Activated CD4-positive, alpha-beta T cell treated with anti-CD3 and anti-CD28 coated beads for 48 hours (primary cell): ENCODE measurements at regions not wholly inside any gene's neighbourhood (a gene's known extent, or its start where the extent isn't known, plus 50 kb on each side); places are given as distances from the start of the nearest gene placed in this dataset.

Experiments
- DNase-seq: peaks from one replicate; pipeline ENCODE4 v3.0.0-alpha.2; 2020

DNA sequence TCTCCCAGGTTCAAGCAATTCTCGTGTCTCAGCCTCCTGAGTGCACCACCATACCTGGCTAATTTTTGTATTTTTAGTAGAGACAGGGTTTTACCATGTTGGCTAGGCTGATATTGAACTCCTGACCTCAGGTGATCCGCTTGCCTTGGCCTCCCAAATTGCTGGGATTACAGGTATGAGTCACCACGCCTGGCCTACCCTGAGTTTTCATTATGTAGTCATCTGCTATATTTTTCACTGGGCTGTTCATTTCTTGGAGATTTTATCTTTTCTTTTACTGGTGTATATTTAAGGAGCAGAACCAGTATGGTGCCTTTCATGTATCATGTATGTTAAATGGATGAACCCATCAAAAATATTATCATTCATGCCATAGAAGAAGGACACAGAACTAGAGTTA is 377.0 kb upstream of the ACTBL2 start:
- DNase-seq = no peak

DNA sequence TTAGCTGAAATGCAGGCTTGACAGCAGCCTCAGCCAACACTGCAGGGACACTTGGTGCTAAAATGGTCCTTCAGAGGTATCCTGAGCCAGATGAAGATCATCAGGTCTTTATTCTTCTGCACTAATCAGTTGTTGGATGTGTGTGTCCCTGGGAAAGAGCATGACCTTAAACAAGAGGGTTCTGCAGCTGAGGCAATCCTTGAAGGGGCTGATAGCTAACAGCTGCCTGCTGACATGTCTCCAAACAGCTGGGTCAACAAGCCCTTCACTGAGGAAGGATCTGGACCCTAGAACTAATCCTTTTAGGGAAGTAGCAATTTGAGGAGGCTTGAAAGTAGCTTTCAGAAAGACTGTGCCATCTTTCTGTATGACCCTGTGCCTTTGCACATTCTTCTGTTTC is 376.3 kb upstream of the ACTBL2 start:
- no peak for DNase-seq

DNA sequence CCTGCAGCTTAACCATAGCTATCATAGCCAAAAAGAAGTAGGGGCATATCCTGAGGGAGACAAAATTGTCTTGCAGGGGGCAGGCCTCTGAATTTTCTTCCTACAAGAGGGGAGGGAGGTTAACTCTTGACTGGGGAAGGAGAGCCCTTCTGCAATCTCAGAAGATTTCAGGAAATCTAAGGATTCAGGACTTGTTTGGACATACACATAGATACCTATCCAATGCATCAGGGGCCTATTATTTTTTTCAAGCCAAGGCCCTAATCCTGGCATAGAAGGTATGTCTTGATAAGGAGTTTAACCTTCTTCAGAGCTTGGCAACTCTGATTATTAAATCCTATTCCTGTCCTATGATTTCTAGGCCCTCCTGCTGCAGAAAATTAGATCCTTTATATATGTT is 375.1 kb upstream of the ACTBL2 start:
- no peak for DNase-seq

DNA sequence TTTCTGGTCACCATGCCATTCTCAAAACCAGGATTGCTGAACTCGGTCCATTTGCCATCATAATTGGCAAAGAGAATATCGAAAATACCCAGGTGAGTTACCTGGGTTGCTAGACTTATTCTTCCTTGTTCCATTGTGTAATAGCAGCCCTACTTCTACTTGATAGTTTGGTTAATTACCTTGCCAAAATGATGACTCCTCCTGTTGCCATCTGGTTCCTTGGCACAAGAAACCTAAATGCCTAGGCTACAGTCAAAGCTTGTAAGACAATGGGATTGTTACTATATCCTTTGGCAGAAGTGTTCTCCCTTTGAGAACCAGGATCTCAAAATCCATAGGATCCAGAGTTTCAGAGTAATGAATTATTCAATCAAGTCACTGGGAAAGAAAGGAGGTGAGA is 373.2 kb upstream of the ACTBL2 start:
- DNase-seq = no peak

DNA sequence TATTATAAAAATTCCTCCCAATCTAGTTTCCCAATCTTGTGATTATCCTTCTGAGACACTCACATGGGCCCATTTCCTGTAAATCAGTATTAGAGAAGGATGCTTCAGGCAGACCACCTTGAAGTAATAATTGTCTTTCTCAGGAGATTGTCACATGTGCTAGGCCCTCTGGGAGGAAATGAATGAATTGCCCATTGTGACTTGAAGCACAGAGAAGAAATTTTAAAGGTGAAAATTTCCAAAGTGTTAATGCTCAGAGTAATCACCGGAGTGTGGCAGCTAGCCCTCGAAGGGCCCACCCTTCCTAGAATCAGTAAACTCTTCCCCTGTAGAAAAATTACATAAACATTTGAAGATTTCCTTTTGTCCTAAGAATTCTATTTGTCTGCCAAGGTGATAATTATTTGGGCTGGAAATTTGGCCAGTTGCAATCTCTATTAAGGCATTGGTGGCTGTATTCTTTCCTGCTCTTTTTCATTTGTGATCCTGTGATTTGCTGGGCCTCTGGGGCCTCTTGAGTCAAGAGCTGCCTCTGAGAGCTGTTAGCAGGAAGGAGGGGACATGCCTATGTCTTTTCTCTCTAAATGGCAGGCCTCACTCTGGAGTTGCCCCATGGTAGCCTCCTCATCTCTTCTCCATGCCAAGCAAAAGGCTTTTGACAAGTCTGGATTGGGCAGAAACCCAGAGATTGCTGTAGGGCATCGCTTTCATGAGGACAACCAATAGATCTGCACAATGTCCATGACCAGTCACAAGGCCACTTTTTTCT is 371.5 kb upstream of the ACTBL2 start:
- DNase-seq = no peak

DNA sequence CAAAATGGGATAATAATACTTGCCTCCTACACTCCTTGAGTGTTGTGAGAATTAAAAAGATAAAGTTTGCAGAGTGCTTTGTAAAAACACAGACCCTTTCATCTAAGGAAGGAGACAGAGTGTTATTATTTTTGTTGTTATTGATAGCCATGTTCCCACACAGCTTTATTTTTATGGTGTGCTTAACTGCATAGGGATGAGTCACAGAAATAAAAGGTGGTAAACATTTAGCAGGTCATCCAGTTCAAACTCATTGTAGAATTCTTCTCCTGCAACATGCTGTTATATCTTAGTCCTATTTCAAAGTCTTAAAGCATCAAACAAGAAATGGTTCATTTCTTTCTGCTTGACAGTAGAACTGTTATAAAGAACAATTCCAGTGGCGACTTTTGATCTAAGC is 367.5 kb upstream of the ACTBL2 start:
- no peak for DNase-seq

DNA sequence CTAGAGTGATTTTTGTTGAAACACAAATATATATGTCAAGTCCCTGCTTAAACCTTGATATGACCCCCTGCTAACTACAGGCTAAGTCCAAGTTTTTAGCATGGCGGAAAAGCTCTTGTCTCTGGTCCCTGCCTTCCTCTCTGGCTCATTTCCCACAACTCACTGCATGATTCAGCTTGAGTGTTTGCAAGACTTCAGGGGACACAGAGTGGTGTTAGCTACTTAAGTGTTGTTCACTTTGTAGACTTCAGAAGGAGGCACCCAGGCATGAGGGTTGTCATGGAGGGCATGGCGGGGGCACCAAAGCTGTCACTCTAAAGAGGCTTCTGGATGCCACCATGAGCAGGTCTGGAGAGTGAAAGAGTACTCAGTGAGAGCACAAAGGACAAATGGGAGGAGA is 362.4 kb upstream of the ACTBL2 start:
- no peak for DNase-seq

DNA sequence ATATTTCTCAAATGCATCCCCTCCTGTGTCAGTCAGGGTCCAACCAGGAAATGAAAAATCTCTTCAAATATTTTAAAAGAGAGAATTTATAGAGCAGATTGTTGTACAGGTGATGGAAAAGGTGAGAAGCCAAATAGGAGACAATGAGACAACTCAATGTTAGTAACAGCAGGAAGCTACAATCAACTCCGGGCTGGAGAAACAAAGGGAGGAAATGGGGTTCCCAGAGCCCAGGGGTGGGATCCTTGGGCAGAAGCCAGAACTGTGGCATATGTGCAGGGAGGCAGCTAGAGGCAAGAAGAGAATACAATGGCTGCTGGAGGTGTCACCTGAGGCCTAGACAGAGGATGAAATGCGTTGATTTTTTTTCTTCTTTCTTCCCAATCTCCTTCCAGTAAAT is 361.8 kb upstream of the ACTBL2 start:
- DNase-seq = no peak

DNA sequence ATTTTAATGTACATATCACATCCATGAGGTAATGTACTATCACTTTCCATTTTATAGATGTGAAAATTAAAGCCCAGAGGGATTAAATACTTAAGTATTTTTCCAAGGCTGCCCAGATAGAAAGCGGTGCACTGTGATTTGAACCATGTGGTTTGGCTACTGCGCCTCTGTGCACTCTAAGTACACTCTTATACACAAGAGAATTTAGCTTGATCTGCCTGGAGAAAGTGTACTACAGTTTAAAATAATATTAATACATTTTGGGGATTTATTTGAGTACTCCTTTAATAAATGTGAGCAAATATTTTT is 360.4 kb upstream of the ACTBL2 start:
- DNase-seq = no peak

DNA sequence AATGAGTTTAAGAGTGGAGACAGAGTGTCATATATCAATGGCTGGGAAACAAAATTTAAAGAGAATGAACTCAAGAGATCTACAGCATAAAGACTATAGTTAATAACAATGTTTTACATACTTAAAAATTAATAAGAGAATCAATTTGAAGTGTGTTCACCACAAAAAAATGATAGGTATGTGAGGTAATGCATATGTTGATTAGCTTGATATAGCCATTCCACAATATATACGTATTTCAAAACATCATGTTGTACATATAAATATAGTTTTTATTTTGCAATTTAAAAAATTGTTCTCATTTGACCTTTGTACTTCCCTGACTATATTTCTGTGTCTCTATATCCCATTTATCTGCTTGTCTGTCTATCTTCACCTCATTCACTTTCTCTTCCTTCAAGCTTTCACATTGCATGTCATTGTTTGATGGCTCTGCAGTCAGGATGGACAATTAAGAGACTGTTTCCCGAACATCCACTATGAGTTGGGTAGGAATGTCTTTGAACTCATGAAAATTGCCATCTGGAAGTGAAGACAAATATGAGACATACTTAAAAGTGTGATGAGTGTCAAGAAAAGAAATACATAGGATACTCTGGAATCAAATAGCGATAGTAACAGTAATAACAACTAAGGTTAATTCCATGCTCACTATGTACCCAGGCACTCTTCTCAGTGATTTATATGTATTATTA is 359.9 kb upstream of the ACTBL2 start:
- DNase-seq = no peak

DNA sequence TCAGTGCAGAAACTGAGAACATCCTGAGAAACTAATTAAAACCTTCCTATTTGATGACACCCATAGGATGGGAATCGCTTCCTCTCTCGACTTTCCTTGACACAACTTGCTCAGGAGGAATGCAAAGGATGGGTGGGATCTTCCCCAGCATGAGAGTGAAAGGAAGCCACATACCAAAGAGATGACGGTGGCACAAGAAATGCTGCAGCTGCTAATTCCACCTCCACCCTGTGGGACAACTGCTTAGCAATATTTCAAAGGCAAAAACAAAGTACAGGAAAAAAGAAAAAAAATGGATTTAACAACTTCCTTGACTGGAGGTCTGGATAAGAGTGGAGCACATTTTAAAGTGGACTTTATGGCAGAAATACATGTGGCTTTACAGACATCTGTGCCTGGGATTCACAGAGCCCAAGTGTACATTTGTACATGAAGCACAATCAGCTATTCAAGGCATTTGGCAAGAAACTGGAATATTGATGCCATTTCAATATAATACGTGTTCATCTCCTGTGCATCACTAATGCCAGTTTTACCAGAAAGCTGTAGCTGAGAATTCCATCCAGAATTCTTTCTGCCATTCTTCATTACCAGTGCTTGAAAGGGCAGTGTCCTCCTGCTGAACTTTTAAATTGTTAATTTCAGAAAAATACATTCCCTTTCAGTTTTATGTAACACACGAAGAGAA is 359.2 kb upstream of the ACTBL2 start:
- DNase-seq = no peak

DNA sequence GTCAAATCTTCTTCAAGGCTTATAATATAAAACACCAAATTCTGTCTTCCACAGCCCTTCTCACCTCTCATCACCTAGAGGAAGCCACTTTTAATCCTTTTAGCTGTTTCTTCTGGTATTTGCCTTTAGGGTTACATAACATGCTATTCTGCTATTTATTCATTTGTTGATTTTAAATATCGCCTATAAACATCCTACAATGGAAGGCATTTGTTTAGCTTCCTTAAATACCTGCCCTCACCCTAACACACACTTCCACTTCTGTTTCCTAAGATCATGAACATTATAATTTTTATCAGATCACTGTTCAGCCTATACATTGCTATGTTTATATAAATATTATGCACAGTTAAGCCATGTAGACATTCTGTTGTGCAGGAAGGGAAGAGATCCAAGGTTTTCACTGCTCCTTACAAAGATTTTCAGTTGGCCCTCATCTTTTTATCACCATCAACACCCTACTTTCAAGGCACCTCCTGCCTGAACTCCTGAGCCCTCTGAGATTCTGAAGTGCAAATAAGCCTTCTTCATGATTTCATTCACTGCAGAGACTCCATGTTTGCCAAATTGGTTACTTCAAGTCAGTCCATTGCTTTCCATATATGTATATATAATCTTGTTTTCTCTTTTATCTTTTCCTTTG is 356.9 kb upstream of the ACTBL2 start:
- no peak for DNase-seq

DNA sequence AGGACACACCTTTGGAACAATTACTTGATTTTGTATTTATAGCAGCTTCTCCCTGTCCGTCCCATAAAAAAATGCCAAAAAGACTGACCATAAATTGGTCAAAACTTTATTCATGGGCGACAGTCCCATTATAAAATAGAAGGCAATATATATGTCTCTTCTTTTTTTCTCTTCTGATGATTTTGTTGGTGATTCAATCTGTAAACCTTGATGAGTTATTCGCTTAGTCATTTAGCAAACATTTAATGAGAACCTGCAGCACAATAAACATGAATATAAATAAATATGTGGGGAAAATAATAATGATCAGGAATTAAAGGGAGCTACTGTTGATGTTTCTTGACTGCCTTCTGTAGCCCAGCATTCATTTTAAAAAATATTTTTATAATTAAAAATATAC is 356.4 kb upstream of the ACTBL2 start:
- no peak for DNase-seq

DNA sequence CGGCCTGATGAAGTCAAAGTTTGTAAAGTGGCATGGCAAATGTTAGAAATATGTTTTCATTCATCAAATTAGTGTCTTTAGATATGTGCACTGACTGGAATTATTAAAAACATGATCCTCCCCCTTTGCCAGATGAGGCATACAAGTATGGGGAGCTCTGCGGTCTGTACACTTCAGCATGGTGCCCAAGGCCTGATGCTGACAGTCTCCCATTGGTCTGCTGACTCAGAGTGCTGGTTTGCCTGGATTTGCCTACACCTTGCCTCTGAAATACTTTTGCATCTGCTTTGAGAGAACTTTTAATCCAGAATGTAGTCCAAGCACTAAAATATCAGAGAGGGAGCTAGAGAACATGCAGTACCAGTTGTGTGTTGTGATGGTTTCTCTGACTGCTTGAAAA is 354.3 kb upstream of the ACTBL2 start:
- DNase-seq = no peak

DNA sequence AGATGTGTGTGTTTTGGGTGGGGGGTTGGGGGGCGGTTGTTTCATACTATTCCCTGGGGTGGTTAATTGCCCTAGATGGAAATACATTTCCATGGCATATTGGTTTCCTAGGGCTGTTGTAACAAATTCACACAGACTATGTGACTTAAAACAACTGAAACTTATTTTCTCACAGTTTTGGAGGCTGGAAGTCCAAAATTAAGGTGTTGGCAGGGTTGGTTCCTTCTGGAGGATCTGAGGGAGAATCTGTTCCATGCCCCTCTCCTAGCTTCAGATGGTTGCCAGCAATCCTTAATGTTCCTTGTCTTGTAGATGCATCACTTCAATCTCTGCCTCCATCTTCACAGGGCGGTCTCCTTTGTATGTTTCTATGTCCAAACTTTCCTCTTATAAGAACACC is 353.7 kb upstream of the ACTBL2 start:
- no peak for DNase-seq

DNA sequence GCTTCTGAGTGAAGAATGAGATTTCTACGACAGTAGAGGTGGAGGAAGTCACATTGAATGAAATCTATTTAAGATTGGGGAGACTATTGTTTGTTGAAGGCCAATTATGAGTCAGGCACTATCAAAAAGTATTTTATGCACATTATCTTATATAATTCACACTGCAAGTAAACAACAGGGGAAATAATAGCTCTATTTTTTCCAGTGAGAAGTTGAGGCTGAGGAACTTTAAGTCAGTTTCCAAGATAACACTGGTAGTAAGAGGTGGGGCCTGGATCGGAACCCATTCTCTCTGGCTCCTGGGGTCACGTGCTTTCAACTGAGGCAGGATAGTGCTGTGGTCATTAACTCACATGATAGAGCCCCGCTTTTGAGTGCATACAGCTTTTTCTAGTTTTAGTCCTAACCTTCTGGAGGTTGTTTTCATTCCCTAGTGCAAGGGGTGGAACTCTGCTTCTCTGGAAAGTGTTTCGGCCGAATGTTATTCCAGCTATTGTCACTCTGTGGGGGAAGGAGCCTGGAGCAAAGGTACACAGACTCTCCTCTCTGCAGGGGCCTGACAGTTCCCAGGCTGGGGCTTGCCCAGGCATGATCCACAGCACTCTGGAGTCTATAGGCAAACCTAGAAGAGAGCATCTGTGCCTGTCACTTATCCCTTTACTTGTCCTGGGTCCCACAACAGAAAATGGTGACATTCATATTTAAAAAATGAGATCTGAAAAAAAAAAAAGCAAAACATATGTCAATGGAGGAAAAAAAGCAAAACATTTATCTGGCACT is 352.4 kb upstream of the ACTBL2 start:
- no peak for DNase-seq

DNA sequence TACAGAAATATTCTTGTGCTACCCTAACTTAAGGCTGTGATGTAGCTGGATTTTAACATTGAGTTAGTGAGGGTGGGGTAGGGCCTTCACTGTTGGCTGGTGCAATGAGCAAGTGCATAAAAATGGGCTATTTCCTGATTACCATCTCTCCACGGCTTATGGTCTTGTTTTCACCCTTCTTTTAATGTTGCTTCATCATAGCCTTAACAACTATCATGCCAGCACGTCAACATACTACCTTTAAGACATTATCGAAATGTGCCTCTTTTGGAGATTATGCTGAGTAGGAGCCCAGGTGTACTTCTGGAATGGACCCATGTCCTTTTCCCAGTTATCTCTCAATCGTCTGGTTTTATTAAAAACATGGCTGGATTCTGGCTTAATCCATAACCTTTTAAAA is 350.9 kb upstream of the ACTBL2 start:
- no peak for DNase-seq

DNA sequence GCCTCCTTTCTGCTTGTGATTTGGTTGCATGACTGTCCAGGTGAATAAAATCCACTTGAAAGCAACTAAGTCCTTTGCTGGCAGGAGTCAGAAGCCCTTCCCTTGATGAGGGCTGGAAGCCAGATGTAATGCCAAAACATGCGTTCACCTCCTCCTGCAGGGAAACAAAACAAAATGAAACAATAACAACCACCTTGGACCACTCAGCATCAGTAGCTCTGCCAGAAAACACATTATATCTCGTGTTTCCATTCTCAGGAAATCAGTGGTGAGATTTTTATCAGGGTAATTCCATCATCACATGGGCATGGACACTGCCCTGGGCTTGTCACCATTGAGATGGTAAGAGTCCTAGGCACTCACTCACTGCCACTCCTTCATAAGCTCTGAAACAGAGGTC is 350.3 kb upstream of the ACTBL2 start:
- no peak for DNase-seq

DNA sequence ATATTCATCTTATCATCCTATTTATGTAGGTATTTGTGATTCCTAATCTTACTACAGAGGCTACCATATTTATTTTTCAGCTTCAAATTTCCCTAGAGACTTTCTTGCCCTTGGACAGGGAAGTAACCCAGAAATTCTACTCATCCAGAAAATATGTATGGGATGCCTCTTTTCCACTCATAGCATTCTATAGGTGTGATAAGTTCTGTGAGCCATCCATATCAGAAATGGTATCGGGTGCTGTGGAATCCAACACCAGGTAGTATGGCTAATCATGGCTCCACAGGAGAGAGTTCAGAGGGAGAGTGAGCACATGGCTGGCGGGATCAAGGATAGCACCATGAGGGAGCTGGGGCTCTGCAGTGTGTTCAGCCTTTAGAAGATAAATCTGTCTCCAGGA is 349.3 kb upstream of the ACTBL2 start:
- DNase-seq = no peak

DNA sequence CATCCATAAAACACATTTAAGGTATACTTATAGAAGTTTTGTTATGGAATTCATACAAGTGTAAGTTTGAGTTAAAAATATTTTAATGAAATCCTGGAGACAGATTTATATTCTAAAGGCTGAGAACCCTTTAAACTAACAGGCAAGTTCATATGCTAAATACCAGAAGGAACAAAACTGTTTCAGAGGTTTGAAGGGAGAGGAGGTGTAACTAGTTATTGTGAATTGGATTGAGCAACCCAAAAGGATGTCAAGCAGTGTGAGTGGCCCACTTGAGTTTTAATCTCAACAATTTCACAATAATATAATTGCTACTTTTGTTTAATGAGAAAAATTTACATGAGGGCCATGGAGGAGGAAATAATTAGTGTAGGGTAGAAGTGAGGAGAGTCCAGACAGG is 348.5 kb upstream of the ACTBL2 start:
- DNase-seq = no peak

DNA sequence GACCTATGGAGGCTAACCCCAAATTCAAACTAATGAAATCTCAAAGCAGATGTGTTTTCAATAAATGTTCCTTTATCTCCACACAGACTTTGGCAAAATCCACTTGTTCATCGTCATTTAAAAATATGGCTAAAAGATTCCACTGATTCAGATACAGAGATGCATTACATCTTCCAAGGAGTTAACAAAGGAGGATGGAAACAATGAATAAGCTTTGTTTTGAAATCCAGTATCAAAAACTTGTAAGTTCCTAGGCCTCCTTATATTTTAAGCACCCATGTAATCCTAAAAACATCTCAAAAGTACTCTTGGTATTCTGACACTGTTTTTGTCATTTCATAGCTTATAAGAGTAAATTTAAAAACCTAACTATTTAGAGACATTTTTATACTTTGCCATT is 345.6 kb upstream of the ACTBL2 start:
- no peak for DNase-seq

DNA sequence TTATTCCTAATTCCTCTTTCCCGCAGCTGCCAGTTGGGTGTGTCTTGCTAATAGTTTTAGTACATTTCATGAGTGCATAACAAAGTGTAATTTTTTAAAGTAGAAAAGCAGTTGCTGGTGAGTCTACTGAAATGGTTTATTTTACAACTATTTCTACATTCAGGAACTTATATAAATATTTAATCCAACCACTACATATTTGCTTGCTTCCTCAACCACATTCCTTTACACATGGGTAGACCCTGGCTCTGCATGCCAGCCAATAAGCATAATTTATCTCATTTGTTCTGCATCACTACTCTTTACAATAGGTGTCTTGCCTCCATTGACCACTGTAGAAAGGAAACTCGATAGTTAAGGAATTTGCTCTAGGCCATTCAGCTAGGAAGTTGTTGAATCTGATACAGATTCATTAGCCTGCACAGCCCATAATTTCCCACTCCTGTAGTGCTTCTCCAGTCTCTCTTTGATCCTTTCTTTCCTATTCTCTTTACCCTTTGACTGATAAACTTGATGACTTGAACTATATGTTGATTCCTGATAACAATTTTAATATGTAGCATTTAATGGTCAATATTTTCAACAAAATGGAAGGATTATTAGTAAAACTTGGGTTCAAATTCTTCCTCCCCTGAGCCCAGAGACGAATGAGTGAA is 342.5 kb upstream of the ACTBL2 start:
- DNase-seq = no peak

DNA sequence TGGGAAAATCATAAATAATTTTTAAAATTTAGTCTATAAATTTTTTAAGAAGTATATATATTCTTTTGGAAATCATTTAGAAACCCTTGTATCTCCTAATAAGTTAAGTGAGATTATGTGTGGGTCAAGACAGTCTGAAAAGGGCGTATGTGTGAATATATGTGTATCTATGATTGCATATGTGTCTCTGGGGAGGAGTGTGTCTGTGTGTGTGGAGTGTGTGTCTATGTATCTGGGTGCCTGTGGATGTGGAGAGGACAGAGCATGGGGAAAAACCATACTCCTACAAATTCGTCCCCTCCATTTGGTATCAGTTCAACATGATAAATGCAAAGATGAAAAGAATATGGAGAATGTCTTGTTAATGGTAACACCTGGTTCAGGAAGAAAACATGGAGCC is 342.0 kb upstream of the ACTBL2 start:
- no peak for DNase-seq
